GM23338 (cell line): ENCODE measurements at regions not wholly inside any gene's neighbourhood (a gene's known extent, or its start where the extent isn't known, plus 50 kb on each side); places are given as distances from the start of the nearest gene placed in this dataset.

ENCODE experiments used
- ATAC-seq: fragments of 200-7000 bp; cut with Tn5 transposase; 3 replicates; pipeline ENCODE4 v1.9.1; 2020
- DNase-seq: peaks from one replicate; pipeline ENCODE4 v3.0.0-alpha.2; 2015; ENCODE audit warnings: low spot score
- H2AFZ ChIP-seq: fragments of 200-600 bp; sonication (generic); 2 replicates; pipeline ENCODE4 v1.8.0; 2016; ENCODE audit warnings: antibody characterized with exemption, mild to moderate bottlenecking, moderate library complexity
- H3F3A ChIP-seq: fragments of 200-600 bp; sonication (generic); replicated peaks from 2 replicates; pipeline ENCODE4 v1.8.0; 2017; ENCODE audit warnings: antibody characterized with exemption, mixed run types, low read depth
- H3K27ac ChIP-seq: fragments of 200-600 bp; sonication (generic); 2 replicates; pipeline ENCODE4 v1.6.1; 2016; ENCODE audit warnings: low read depth
- H3K27me3 ChIP-seq: fragments of 200-600 bp; sonication (generic); 2 replicates; pipeline ENCODE4 v1.8.0; 2016; ENCODE audit warnings: mild to moderate bottlenecking, mixed run types, moderate library complexity; ENCODE audit not compliant: insufficient read depth
- H3K36me3 ChIP-seq: fragments of 200-600 bp; sonication (generic); 2 replicates; pipeline ENCODE4 v1.8.0; 2016; ENCODE audit warnings: mild to moderate bottlenecking; ENCODE audit not compliant: insufficient read depth
- H3K4me1 ChIP-seq: fragments of 200-600 bp; sonication (generic); 2 replicates; pipeline ENCODE4 v1.8.0; 2016; ENCODE audit warnings: mild to moderate bottlenecking, moderate library complexity; ENCODE audit not compliant: insufficient read depth
- H3K4me2 ChIP-seq: fragments of 200-600 bp; sonication (generic); 2 replicates; pipeline ENCODE4 v1.7.1; 2017; ENCODE audit warnings: mixed run types
- H3K4me3 ChIP-seq: fragments of 200-600 bp; sonication (generic); 2 replicates; pipeline ENCODE4 v1.6.1; 2016; ENCODE audit warnings: mixed run types
- H3K79me2 ChIP-seq: fragments of 200-600 bp; sonication (generic); replicated peaks from 2 replicates; pipeline ENCODE4 v1.8.0; 2017; ENCODE audit warnings: mild to moderate bottlenecking; ENCODE audit not compliant: insufficient read depth
- H3K9me2 ChIP-seq: fragments of 200-600 bp; sonication (generic); 2 replicates; pipeline ENCODE4 v1.8.0; 2017; ENCODE audit not compliant: insufficient read depth
- H4K20me1 ChIP-seq: fragments of 200-600 bp; sonication (generic); replicated peaks from 2 replicates; pipeline ENCODE4 v1.8.0; 2017; ENCODE audit warnings: mild to moderate bottlenecking; ENCODE audit not compliant: insufficient read depth
- H3K27ac Mint-ChIP-seq: 2 replicates; pipeline ENCODE4 v1.8.0; 2020; ENCODE audit warnings: inconsistent platforms, mild to moderate bottlenecking, moderate library complexity, mixed read lengths
- H3K27me3 Mint-ChIP-seq: 3 replicates; pipeline ENCODE4 v1.8.0; 2022; ENCODE audit warnings: low read depth, mild to moderate bottlenecking, moderate library complexity, mixed read lengths, inconsistent platforms; ENCODE audit not compliant: insufficient read depth, poor library complexity
- H3K36me3 Mint-ChIP-seq: 3 replicates; pipeline ENCODE4 v1.8.0; 2021; ENCODE audit warnings: low read depth, mild to moderate bottlenecking, inconsistent platforms, moderate library complexity, mixed read lengths
- H3K4me1 Mint-ChIP-seq: 3 replicates; pipeline ENCODE4 v1.8.0; 2020; ENCODE audit warnings: mild to moderate bottlenecking, inconsistent platforms, mixed read lengths
- H3K4me3 Mint-ChIP-seq: 3 replicates; pipeline ENCODE4 v1.8.0; 2021; ENCODE audit warnings: moderate library complexity, mild to moderate bottlenecking, inconsistent platforms, mixed read lengths
- H3K9me3 Mint-ChIP-seq: 3 replicates; pipeline ENCODE4 v1.8.0; 2020; ENCODE audit warnings: moderate library complexity, mild to moderate bottlenecking, inconsistent platforms, mixed read lengths
- CREB1 ChIP-seq: fragments of 250-450 bp; sonication (Bioruptor Pico); IDR thresholded peaks from 2 replicates; pipeline ENCODE4 v1.5.0; 2020; ENCODE audit warnings: low read depth, mild to moderate bottlenecking, moderate library complexity
- CTCF ChIP-seq, 2 experiments: fragments of 200-600 bp in 1 of 2; sonication (generic) in 1 of 2; conservative IDR thresholded peaks; 2 replicates each; pipeline versions ENCODE4 v1.5.1 to v1.6.1; 2016 to 2017; ENCODE audit warnings: antibody characterized with exemption in 2 of 2, low read depth in 2 of 2, mild to moderate bottlenecking in 2 of 2, moderate library complexity in 1 of 2
- ETS1 ChIP-seq: IDR thresholded peaks from 2 replicates; pipeline ENCODE4 v1.6.1; 2016; ENCODE audit warnings: antibody characterized with exemption
- EZH2 ChIP-seq: fragments of 200-600 bp; sonication (generic); IDR thresholded peaks from one replicate; pipeline ENCODE4 v1.8.0; 2017; ENCODE audit warnings: antibody characterized with exemption, mild to moderate bottlenecking, low read depth; ENCODE audit not compliant: unreplicated experiment
- EZH2phosphoT487 ChIP-seq: fragments of 200-600 bp; sonication (generic); IDR thresholded peaks from one replicate; pipeline ENCODE4 v1.8.1; 2018; ENCODE audit warnings: antibody characterized with exemption; ENCODE audit not compliant: unreplicated experiment
- JUNB ChIP-seq: IDR thresholded peaks from one replicate; pipeline ENCODE4 v1.6.1; 2016; ENCODE audit warnings: antibody characterized with exemption; ENCODE audit not compliant: unreplicated experiment
- NANOG ChIP-seq: IDR thresholded peaks from 2 replicates; pipeline ENCODE4 v1.6.1; 2016; ENCODE audit warnings: antibody characterized with exemption, borderline replicate concordance
- POLR2AphosphoS5 ChIP-seq: IDR thresholded peaks from 2 replicates; pipeline ENCODE4 v1.6.1; 2016; ENCODE audit warnings: antibody characterized with exemption, low read depth
- REST ChIP-seq: IDR thresholded peaks from one replicate; pipeline ENCODE4 v1.6.1; 2018; ENCODE audit warnings: antibody characterized with exemption; ENCODE audit not compliant: unreplicated experiment
- STAT1 ChIP-seq: IDR thresholded peaks from one replicate; pipeline ENCODE4 v1.6.1; 2016; ENCODE audit warnings: antibody characterized with exemption; ENCODE audit not compliant: unreplicated experiment
- ZNF114 ChIP-seq: fragments of 250-450 bp; sonication (Bioruptor Pico); IDR thresholded peaks from 2 replicates; pipeline ENCODE4 v1.5.0; 2020; ENCODE audit warnings: mild to moderate bottlenecking, moderate library complexity
- ZNF331 ChIP-seq: fragments of 250-450 bp; sonication (Bioruptor Pico); IDR thresholded peaks from 2 replicates; pipeline ENCODE4 v1.5.0; 2020; ENCODE audit warnings: low read depth, mild to moderate bottlenecking, moderate library complexity
- ZNF462 ChIP-seq: fragments of 250-450 bp; sonication (Bioruptor Pico); IDR thresholded peaks from 2 replicates; pipeline ENCODE4 v1.5.0; 2020; ENCODE audit warnings: mild to moderate bottlenecking, moderate library complexity

GRCh38 chr5:84727708-84728107, 343.0 kb upstream of the EDIL3 start:
- H3K79me2 ChIP-seq = no peaks in the 10 kb centered on the region
- no peaks in the 10 kb centered on the region for H3K27me3 Mint-ChIP-seq
- H3K4me3 ChIP-seq = no peak overlapping the region
- H3K9me3 Mint-ChIP-seq = no peaks in the 10 kb centered on the region
- H3K27me3 ChIP-seq = no peaks in the 10 kb centered on the region
- H3K36me3 ChIP-seq = no peaks in the 10 kb centered on the region
- no peak overlapping the region for H3K27ac Mint-ChIP-seq
- ATAC-seq (no peak), DNase-seq (no peak)
- H3K9me2 ChIP-seq = no peaks in the 10 kb centered on the region
- H4K20me1 ChIP-seq = no peaks in the 10 kb centered on the region
- peaks cover 4% of the 10 kb centered on the region; the same call in 1 of the 3 replicates for H3K4me1 Mint-ChIP-seq
- no peak overlapping the region for H2AFZ ChIP-seq
- no peaks in the 10 kb centered on the region for H3K4me1 ChIP-seq
- no peak overlapping the region for H3K4me3 Mint-ChIP-seq
- H3K36me3 Mint-ChIP-seq = no peaks in the 10 kb centered on the region
- TF ChIP-seq ZNF114 (CRISPR knock-in tag) (no peak), CTCF (conservative IDR thresholded peaks at IDR 0.05; ENCODE audit: low read depth in 2 of 2) (no peak), ETS1 (no peak), NANOG (no peak), POLR2AphosphoS5 (no peak), JUNB (no peak), EZH2phosphoT487 (no peak), EZH2 (no peak), ZNF462 (no peak), ZNF331 (CRISPR knock-in tag) (no peak), CREB1 (CRISPR knock-in tag) (no peak), REST (no peak), STAT1 (no peak)
- H3K27ac ChIP-seq = no peak overlapping the region
- no peaks in the 10 kb centered on the region for H3F3A ChIP-seq
- no peak overlapping the region for H3K4me2 ChIP-seq
